ENCODE measurements at regions not wholly inside any gene's neighbourhood (a gene's known extent, or its start where the extent isn't known, plus 50 kb on each side); places are given as distances from the start of the nearest gene placed in this dataset.

DNA sequence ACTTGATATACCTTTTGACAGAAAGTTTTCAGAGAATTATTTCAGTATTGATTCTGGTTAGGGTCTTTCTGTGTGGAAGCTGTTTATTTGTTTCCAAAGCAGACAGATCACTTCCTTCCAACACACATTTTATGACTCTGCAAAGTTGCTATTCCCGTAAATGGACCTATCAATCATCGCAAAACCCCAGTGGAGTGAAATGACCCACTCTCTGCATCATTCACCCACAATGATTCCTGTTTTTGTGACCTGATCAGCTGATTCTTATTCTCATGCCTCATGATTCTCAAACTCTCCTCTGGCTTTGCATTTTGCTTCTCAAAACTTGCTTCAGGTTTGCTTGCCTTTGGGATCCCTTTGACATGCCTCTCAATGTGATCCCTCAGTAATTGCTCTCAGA lies 453.7 kb downstream of the PCDH17 start:
- no peak overlapping the region for H3K4me3 ChIP-seq
- H3K27me3 ChIP-seq: no peaks in the 10 kb centered on the region
- DNase-seq (no peak), ATAC-seq (no peak)
- H3K36me3 ChIP-seq: no peaks in the 10 kb centered on the region
- intact Hi-C loops (cut with DNase I): no loop called here
- no peak overlapping the region for H3K27ac ChIP-seq
- TF ChIP-seq, protein P1, sequence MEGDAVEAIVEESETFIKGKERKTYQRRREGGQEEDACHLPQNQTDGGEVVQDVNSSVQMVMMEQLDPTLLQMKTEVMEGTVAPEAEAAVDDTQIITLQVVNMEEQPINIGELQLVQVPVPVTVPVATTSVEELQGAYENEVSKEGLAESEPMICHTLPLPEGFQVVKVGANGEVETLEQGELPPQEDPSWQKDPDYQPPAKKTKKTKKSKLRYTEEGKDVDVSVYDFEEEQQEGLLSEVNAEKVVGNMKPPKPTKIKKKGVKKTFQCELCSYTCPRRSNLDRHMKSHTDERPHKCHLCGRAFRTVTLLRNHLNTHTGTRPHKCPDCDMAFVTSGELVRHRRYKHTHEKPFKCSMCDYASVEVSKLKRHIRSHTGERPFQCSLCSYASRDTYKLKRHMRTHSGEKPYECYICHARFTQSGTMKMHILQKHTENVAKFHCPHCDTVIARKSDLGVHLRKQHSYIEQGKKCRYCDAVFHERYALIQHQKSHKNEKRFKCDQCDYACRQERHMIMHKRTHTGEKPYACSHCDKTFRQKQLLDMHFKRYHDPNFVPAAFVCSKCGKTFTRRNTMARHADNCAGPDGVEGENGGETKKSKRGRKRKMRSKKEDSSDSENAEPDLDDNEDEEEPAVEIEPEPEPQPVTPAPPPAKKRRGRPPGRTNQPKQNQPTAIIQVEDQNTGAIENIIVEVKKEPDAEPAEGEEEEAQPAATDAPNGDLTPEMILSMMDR (IDR thresholded peaks at IDR 0.05): no peak
- TF ChIP-seq POLR2A (IDR thresholded peaks at IDR 0.05): no peak
- H3K4me1 ChIP-seq: no peaks in the 10 kb centered on the region
- WGBS, 4 donors: 79 to 92% (median 84%) methylated on average over 2 of the region's 2 CpGs
- H3K9me3 ChIP-seq: no peaks in the 10 kb centered on the region

DNA sequence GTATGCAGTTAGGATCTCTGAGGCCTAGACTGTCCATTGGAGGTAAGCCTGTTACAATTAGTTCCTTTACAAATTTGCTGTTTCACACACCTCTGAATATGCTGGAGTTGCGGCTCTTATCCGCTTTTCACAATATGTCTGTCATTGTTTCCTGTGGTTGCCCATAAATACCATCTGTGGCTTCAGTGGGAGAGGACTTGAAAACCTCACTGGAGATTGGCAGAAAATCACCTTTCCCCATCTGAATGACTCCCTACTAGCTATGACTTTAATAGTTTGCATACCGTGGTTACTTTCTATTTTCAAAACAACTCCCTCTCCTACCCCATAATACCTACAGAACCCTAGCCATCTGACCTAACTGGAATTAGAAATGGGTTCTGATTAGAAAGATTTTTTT lies 454.3 kb downstream of the PCDH17 start:
- TF ChIP-seq, protein P1 (IDR thresholded peaks at IDR 0.05): no peak
- TF ChIP-seq POLR2A (IDR thresholded peaks at IDR 0.05): no peak
- Histone ChIP-seq H3K27ac (no peak overlapping the region), H3K4me1 (no peaks in the 10 kb centered on the region), H3K4me3 (no peak overlapping the region), H3K36me3 (no peaks in the 10 kb centered on the region), H3K27me3 (no peaks in the 10 kb centered on the region), H3K9me3 (no peaks in the 10 kb centered on the region)
- ATAC-seq (no peak), DNase-seq (no peak)
- intact Hi-C loops (cut with DNase I): no loop called here
- WGBS, 4 donors: 70 to 94% (median 87%) methylated on average over 3 of the region's 3 CpGs

DNA sequence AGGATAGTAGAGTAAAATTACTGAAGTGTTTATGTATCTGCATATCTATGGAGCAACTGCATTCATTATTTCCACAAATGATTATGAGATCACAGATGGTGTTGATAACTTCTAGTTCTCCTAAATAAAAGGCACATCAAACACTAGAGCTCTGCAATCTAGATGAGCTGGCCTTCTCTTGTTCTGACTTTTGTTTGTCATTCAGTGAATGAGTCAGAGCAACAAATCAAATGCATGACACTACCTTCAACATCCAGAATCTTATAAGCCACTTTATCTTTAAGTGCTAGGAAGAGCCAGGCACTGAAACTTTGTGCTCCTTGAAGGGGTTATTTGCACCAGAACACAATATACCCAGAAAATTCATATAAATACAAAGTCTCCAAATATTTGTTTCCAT lies 456.0 kb downstream of the PCDH17 start:
- H3K4me1 ChIP-seq: no peaks in the 10 kb centered on the region
- no peak overlapping the region for H3K4me3 ChIP-seq
- H3K9me3 ChIP-seq: no peaks in the 10 kb centered on the region
- intact Hi-C loops (cut with DNase I): no loop called here
- DNase-seq (no peak), ATAC-seq (no peak)
- no peaks in the 10 kb centered on the region for H3K36me3 ChIP-seq
- no peaks in the 10 kb centered on the region for H3K27me3 ChIP-seq
- TF ChIP-seq POLR2A (IDR thresholded peaks at IDR 0.05): no peak
- TF ChIP-seq, protein P1 (IDR thresholded peaks at IDR 0.05): no peak
- no peak overlapping the region for H3K27ac ChIP-seq

DNA sequence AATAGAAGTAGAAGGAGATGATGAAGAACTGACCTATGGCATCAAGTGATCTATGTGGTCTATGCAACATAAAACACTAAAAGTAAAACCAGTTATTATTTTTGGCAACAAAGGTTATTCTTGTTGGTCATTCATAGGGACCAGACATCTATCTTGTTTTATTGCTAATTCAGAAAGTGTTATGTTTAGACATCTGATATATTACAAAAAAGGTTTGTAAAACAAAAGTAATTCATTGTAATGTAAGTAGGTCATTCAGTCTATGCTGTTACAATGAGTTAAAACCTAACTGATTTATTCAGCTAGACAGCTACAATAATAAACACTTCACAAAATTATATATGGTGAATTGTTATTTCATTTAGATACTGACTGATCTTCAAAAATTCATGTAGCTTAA lies 461.9 kb downstream of the PCDH17 start:
- Histone ChIP-seq H3K36me3 (no peaks in the 10 kb centered on the region), H3K27ac (no peak overlapping the region), H3K4me3 (no peak overlapping the region), H3K27me3 (no peaks in the 10 kb centered on the region), H3K9me3 (peaks cover 0 to 7% (median 0%) of the 10 kb centered on the region in 12 donors), H3K4me1 (no peaks in the 10 kb centered on the region)
- DNase-seq: no peak
- no peak for ATAC-seq
- intact Hi-C loops (cut with DNase I): no loop called here
- TF ChIP-seq, protein P1 (IDR thresholded peaks at IDR 0.05): no peak
- TF ChIP-seq POLR2A (IDR thresholded peaks at IDR 0.05): no peak

Data from heart left ventricle (tissue), 16 donors.